TTC549 (cell line): ENCODE measurements at regions not wholly inside any gene's neighbourhood (a gene's known extent, or its start where the extent isn't known, plus 50 kb on each side); places are given as distances from the start of the nearest gene placed in this dataset.
"Not testable (repeated sequence)": the region's sequence is repeated elsewhere in the genome, so short reads cannot be mapped to it uniquely, and the experiment has no call there.

ENCODE experiments used
- FAIRE-seq: peaks from 2 replicates; lab custom pipeline; 2012; peaks lifted over from hg19 to GRCh38; lab: Jason Lieb, UNC

DNA sequence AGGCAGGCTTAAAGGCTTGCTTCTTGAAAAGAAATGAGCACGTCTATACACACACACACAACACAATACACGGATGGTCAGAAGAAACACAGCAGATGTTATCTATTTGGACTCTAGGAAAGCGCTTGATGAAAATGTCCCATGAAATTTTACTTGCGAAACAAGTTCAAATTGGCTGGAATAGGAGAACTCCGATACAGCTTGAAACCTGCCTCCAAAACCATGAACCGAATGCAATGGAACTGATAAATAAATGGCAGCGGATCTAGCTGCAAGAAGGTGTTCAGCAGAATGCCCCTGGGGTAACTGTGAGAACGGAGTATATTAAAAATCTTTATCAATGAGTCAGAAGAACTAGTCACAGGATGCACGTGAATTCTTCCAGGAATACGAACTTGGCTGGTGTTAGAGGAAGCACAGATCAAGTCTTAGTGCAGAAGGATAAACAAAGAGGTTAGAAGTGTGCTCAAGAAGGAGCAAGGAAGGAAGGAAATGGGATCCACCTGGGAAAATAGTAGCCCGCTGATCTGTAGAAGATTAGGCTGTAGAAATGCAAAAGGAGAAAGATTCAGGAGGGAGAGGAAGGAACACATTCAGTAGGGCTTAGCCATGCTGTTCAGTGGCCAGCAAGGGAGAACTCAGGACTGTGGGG, 142.0 kb upstream of the PRKCQ start:
- FAIRE-seq: no peak

- no peak for FAIRE-seq
Measured at GRCh38 chr10:6721480-6721879, 141.4 kb upstream of the PRKCQ start.

DNA sequence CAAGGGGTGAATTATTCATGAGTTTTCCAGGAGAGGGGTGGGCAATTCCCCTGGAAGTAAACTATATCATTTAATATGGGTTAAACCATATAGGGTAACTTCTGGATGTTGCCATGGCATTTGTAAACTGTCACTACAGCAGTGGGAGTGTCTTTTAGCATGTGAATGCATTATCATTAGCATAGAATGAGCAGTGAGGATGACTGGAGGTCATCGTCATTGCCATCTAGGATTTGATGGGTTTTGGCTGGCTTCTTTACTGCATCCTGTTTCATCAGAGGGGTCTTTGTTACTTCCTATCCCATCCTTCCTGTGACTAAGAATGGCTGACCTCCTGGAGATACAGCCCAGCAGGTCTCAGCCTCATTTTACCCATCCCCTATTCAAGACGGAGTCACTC, 139.5 kb upstream of the PRKCQ start:
- FAIRE-seq: no peak

DNA sequence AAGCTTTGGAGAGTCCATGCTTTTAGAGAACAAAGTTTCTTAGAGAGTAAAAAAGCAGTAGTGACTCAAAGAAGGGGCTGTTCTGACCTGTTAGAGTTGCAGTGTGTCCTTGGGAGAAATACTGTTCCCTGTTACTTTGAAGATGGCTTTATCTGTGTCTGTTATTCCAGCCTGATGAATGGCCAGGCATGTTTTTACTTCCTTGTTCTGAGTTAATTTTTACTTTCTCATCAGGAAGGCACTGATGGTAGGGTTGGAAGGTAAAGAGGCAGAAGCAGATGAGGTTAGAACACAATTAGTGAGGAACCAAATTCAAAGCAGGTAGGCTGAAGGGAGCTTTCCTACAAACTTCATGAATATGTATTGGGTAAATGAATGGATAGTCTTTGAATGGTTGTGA, 138.5 kb upstream of the PRKCQ start:
- no peak for FAIRE-seq

DNA sequence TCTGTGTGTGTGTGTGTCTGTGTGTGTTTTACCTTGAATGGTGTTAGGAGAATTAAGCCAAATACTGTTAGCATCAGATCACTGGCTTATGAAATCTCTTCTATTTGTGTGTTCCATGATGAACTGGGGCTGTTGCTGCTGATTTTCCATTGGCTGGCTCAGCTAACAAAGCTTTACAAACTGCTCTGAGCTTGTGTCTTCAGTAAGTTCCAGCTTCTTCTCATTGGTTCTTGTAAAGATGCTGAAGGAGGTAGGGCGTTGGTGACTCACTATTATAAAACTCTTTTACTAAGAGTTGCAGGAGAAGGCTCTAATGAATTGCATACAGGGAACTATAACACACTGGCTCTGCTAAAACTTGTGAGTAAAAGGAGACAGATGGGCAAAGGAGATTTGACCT, 136.4 kb upstream of the PRKCQ start:
- FAIRE-seq: no peak

DNA sequence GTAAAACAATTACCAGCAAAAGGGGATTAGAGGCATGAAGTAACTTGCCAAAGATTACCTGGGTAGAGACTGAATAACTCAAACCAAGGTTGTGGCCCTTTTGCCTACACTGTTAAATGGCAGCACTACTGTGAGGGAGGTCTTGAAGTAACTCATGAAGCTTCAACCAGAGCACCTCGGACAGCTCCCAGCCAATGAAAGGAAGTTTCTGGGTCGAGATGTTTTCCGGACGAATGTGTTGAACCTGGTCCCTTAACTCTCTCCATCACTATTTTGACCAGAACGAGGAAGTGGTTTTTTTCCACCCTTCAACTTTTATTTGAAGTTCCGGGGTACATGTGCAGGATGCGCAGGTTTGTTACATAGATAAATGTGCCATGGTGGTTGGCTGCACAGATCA, 133.6 kb upstream of the PRKCQ start:
- no peak for FAIRE-seq

DNA sequence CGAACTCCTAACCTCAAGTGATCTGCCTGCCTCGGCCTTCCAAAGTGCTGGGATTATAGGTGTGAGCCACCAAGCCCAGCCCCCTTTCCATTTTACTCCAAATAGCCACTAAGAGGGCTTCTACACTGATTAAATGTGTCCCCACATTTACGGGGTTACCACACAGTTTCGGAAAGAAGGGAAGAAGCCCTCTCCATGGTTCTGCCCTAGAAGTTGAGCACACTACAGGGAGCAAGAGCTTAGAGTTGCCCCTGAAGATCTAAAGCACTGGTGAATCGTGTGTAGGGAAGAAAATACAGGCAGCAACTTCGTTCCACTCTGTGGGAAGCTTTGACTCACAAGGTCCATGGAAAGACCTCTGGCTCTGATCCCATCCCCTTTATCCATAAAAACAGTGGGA, 133.0 kb upstream of the PRKCQ start:
- FAIRE-seq: no peak

GRCh38 chr10:6711881-6712280, 131.8 kb upstream of the PRKCQ start:
- no peak for FAIRE-seq

- no peak for FAIRE-seq
Measured at GRCh38 chr10:6711408-6711841, 131.3 kb upstream of the PRKCQ start.

- no peak for FAIRE-seq
Measured at GRCh38 chr10:6707352-6707751, 127.3 kb upstream of the PRKCQ start.

DNA sequence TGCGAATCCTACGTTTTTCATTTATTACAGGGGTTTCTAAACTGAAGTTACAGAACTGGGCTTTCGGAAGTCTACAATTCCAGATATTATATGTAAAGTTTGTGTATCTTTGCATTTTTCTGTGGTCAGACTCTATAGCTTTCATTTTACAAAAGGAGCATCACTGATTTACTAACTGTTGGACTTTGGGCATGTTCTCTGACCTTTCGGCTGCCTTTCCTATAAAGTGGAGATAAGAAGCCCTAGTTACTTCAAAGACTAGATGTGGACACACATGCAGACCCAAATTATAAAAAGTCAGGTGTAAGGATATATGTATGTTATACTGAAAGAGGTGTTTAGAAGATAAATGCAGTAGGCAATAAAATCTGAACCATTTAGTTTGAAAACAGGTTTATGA, 126.6 kb upstream of the PRKCQ start:
- FAIRE-seq: no peak

- no peak for FAIRE-seq
Measured at GRCh38 chr10:6704896-6705295, 124.8 kb upstream of the PRKCQ start.

- not testable (repeated sequence) for FAIRE-seq
Measured at GRCh38 chr10:6702833-6703232, 122.8 kb upstream of the PRKCQ start.

- no peak for FAIRE-seq
Measured at GRCh38 chr10:6702030-6702429, 122.0 kb upstream of the PRKCQ start.

DNA sequence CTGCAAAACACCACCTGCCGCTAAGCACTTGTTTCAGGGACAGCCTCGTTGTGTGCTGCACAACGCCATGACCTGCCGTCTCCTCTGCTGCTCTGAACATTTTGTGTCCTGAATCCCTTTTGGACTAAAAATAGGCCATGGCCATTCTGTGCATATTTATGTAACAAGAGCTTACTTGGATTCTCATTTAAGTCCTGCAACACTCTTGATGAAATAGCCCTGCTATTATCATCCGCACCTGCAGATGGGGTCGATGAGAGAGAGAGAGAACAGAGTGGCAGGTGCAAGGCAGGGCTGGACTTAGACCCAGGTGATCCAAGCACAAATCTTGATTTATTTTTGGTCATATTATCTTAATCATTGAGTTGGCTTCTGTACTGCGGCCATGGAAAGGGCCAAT, 121.2 kb upstream of the PRKCQ start:
- FAIRE-seq: no peak

DNA sequence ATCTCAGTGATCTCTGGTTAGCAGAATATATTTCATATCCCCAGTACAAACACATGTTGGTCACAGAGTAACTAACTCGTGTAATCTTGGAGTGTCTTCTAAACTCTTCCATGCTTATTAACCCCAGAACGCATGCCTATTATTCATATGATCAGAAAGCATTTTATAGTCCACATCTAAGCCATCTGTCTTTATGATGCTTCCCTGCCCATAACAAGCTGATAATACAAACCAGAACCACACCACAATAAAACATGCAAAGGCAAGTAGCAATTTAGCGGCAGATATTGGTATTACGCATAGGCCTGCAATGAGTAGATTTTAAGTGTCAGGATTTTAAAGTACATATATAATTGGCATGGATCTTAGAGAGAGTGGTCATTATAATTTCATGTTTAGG, 120.0 kb upstream of the PRKCQ start:
- FAIRE-seq: no peak

- no peak for FAIRE-seq
Measured at GRCh38 chr10:6699336-6699735, 119.3 kb upstream of the PRKCQ start.

DNA sequence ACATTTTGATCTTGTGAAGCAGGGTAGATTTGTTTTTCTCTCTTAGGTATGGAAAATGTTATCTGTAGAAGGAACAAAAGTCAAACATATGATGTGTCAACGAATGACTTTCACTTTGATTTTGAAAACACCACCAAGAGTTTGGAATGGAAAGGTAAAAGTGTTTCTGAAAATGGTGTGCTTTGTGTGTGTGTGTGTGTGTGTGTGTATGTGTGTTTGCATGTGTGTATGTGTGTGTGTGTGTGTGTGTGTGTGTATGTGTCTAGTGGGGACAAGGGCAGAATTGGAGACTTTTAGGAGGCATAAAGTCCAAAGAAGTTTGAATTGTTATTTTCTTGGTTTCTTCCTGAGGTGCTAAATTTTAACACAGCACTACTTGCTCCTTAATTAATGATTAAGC, 115.4 kb upstream of the PRKCQ start:
- FAIRE-seq: no peak

DNA sequence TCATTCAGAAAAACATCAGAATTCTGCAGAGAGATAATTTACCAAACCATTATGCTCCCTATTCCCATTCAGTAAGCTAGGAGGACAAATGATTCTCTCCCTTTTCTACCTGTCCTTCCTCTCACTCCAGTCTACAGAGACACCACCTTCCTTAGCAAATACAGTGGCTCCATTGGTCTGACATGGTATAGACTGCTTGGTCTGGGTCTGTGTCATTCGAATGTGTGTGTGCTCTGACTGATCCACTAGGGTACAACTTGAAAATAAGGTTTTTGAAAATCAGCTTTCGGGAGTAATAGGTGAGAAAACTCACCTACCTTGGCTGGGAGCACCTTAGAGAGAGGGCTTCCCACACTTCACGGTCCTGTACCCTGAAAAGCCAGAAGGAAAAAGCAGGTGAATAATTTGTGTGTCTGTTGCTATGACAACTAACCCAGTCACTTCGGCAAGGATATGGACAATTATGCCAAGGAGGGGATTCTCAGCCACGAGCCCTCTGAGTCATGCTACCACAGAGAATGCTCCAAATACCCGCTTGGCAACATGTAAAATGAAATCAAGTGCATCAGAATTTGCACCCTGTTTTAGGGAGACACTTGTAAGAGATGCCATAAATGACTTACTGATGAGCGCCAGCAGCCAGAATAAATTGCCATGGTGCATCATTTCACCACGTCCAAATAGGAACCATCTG, 114.5 kb upstream of the PRKCQ start:
- FAIRE-seq: no peak

- no peak for FAIRE-seq
Measured at GRCh38 chr10:6692856-6693255, 112.8 kb upstream of the PRKCQ start.

DNA sequence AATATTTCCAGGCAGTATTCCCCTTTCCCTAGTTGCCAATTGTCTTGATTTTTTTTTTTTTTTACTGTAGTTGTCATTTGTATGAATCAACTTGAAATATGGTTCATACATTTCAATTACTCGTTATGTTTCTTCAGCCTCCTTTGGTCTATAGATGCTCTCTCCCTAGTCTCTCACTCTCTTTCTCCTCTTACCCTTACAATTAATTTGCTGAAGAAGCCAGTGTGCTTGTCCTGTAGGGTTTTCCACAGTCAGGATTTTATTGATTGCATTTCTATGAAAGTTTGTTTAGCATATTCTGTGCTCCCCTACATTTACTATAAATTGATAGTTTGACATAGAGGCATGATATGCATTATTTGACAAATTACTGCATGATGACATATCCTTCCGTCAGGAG, 112.0 kb upstream of the PRKCQ start:
- FAIRE-seq: no peak

GRCh38 chr10:6689036-6689435, 109.0 kb upstream of the PRKCQ start:
- no peak for FAIRE-seq

GRCh38 chr10:6680735-6681134, 100.7 kb upstream of the PRKCQ start:
- no peak for FAIRE-seq

DNA sequence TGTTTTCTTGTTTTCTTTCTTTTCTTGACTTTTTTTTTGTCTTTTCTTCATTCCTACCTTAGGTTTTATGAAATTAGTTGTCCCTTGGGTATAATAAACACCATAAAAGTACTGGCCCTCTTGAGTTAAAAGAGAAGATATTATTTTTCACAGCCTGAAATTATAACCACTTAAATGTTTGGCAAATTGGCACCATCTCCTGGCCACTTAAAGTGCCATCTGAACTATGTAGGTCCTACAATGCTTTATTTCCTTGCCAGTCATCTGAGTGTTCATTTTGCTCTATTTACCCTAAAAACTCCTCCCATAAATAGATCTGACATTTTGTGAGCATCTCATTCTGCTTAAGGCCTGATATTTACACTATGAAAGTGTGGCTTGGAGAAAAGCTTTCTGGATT, 98.9 kb upstream of the PRKCQ start:
- FAIRE-seq: no peak
